ENCODE measurements at regions not wholly inside any gene's neighbourhood (a gene's known extent, or its start where the extent isn't known, plus 50 kb on each side); places are given as distances from the start of the nearest gene placed in this dataset.

- no peak for DNase-seq (ENCODE audit: low read depth in 4 of 4, low spot score in 3 of 4)
Observed at GRCh38 chr5:5009240-5009639, 130.9 kb upstream of the ADAMTS16 start.

GRCh38 chr5:5011151-5011550 lies 129.0 kb upstream of the ADAMTS16 start:
- DNase-seq (ENCODE audit: low read depth in 4 of 4, low spot score in 3 of 4) = no peak

GRCh38 chr5:5014586-5015235 lies 125.4 kb upstream of the ADAMTS16 start:
- no peak for DNase-seq (ENCODE audit: low read depth in 4 of 4, low spot score in 3 of 4)

GRCh38 chr5:5017827-5018577 lies 122.1 kb upstream of the ADAMTS16 start:
- DNase-seq (ENCODE audit: low read depth in 4 of 4, low spot score in 3 of 4) = no peak

- DNase-seq (ENCODE audit: low read depth in 4 of 4, low spot score in 3 of 4) = no peak
Observed at GRCh38 chr5:5018578-5018970, 121.6 kb upstream of the ADAMTS16 start.

- DNase-seq (ENCODE audit: low read depth in 4 of 4, low spot score in 3 of 4) = no peak
Observed at GRCh38 chr5:5021436-5021835, 118.7 kb upstream of the ADAMTS16 start.

- DNase-seq (ENCODE audit: low read depth in 4 of 4, low spot score in 3 of 4) = no peak
Observed at GRCh38 chr5:5025098-5025773, 114.9 kb upstream of the ADAMTS16 start.

- DNase-seq (ENCODE audit: low read depth in 4 of 4, low spot score in 3 of 4) = no peak
Observed at GRCh38 chr5:5025774-5026408, 114.2 kb upstream of the ADAMTS16 start.

- no peak for DNase-seq (ENCODE audit: low read depth in 4 of 4, low spot score in 3 of 4)
Observed at GRCh38 chr5:5026409-5026785, 113.7 kb upstream of the ADAMTS16 start.

- no peak for DNase-seq (ENCODE audit: low read depth in 4 of 4, low spot score in 3 of 4)
Observed at GRCh38 chr5:5031665-5032064, 108.5 kb upstream of the ADAMTS16 start.

- DNase-seq (ENCODE audit: low read depth in 4 of 4, low spot score in 3 of 4) = no peak
Observed at GRCh38 chr5:5037674-5038073, 102.5 kb upstream of the ADAMTS16 start.

- no peak for DNase-seq (ENCODE audit: low read depth in 4 of 4, low spot score in 3 of 4)
Observed at GRCh38 chr5:5039918-5040317, 100.2 kb upstream of the ADAMTS16 start.

- no peak for DNase-seq (ENCODE audit: low read depth in 4 of 4, low spot score in 3 of 4)
Observed at GRCh38 chr5:5040712-5041111, 99.4 kb upstream of the ADAMTS16 start.

- DNase-seq (ENCODE audit: low read depth in 4 of 4, low spot score in 3 of 4) = no peak
Observed at GRCh38 chr5:5042806-5043205, 97.3 kb upstream of the ADAMTS16 start.

- DNase-seq (ENCODE audit: low read depth in 4 of 4, low spot score in 3 of 4) = no peak
Observed at GRCh38 chr5:5043346-5043745, 96.8 kb upstream of the ADAMTS16 start.

GRCh38 chr5:5044247-5044840 lies 95.8 kb upstream of the ADAMTS16 start:
- no peak for DNase-seq (ENCODE audit: low read depth in 4 of 4, low spot score in 3 of 4)

GRCh38 chr5:5046680-5047502 lies 93.2 kb upstream of the ADAMTS16 start:
- DNase-seq (ENCODE audit: low read depth in 4 of 4, low spot score in 3 of 4) = no peak

GRCh38 chr5:5050801-5051200 lies 89.3 kb upstream of the ADAMTS16 start:
- DNase-seq (ENCODE audit: low read depth in 4 of 4, low spot score in 3 of 4) = no peak

- no peak for DNase-seq (ENCODE audit: low read depth in 4 of 4, low spot score in 3 of 4)
Observed at GRCh38 chr5:5055712-5056111, 84.4 kb upstream of the ADAMTS16 start.

GRCh38 chr5:5061836-5062235 lies 78.3 kb upstream of the ADAMTS16 start:
- no peak for DNase-seq (ENCODE audit: low read depth in 4 of 4, low spot score in 3 of 4)
